A549 (cell line): ENCODE measurements at regions not wholly inside any gene's neighbourhood (a gene's known extent, or its start where the extent isn't known, plus 50 kb on each side); places are given as distances from the start of the nearest gene placed in this dataset.
A peak's percentile ranks its signal among the peaks of the same experiment; 100 is the strongest.
"Not testable (repeated sequence)": the region's sequence is repeated elsewhere in the genome, so short reads cannot be mapped to it uniquely, and the experiment has no call there.

Experiments
- ATAC-seq, 2 experiments: fragments of 200-7000 bp in 1 of 2; fragments of >200 bp in 1 of 2; cut with Nextera tagmentation in 1 of 2; cut with Tn5 transposase in 1 of 2; 3 replicates each; pipeline versions ENCODE4 v1.8.0 to v1.9.1; 2018 to 2020; ENCODE audit warnings: mild to moderate bottlenecking in 1 of 2, moderate library complexity in 1 of 2
- CTCF ChIA-PET: fragments of 300-600 bp; sonication (Branson Sonifier 250); formaldehyde crosslinking; extraction: SDS; loops from one replicate; lab custom pipeline; 2021; ENCODE audit warnings: antibody characterized with exemption, inconsistent platforms; lab: Yijun Ruan, JAX
- POLR2A ChIA-PET: fragments of 350-600 bp; formaldehyde crosslinking; extraction: SDS; loops from one replicate; lab custom pipeline; 2021; ENCODE audit warnings: antibody characterized with exemption, inconsistent platforms; lab: Yijun Ruan, JAX
- DNase-seq, 2 experiments: peaks; one replicate each; pipeline versions ENCODE4 v3.0.0 to v3.0.0-alpha.2; 2011 to 2016; ENCODE audit warnings: low read depth in 1 of 2, low spot score in 1 of 2
- FAIRE-seq: peaks from 2 replicates; lab custom pipeline; 2011; peaks lifted over from hg19 to GRCh38; lab: Jason Lieb, UNC
- H3K27ac ChIP-seq, 2 experiments: fragments of >200 bp; sonication (Bioruptor Twin); formaldehyde crosslinking; 3 replicates each; pipeline ENCODE4 v1.5.1; 2016 to 2017
- H3K4me1 ChIP-seq: fragments of >200 bp; sonication (Bioruptor Twin); formaldehyde crosslinking; 3 replicates; pipeline ENCODE4 v1.6.1; 2016
- H3K4me2 ChIP-seq: fragments of >200 bp; sonication (Bioruptor Twin); formaldehyde crosslinking; 3 replicates; pipeline ENCODE4 v1.6.1; 2016
- H3K4me3 ChIP-seq: fragments of >200 bp; sonication (Bioruptor Twin); formaldehyde crosslinking; 3 replicates; pipeline ENCODE4 v1.5.1; 2016
- H3K9me3 ChIP-seq: fragments of >200 bp; sonication (Bioruptor Twin); formaldehyde crosslinking; 3 replicates; pipeline ENCODE4 v1.6.1; 2016
- CBX2 ChIP-seq: fragments of 200-600 bp; sonication (generic); IDR thresholded peaks from 2 replicates; pipeline ENCODE4 v1.6.1; 2016; ENCODE audit warnings: low read depth, mild to moderate bottlenecking, borderline replicate concordance
- CEBPB ChIP-seq, 2 experiments: fragments of >200 bp in 1 of 2; sonication (Bioruptor Twin) in 1 of 2; formaldehyde crosslinking in 1 of 2; IDR thresholded peaks; 2 replicates each; pipeline ENCODE4 v1.6.1; 2012 to 2016
- CHD2 ChIP-seq: fragments of 150-350 bp; IDR thresholded peaks from 2 replicates; pipeline ENCODE4 v1.6.1; 2014; ENCODE audit warnings: low read length; ENCODE audit not compliant: partially characterized antibody
- EP300 ChIP-seq, 2 experiments: fragments of >200 bp; sonication (Bioruptor Twin); formaldehyde crosslinking; IDR thresholded peaks; 2 replicates in 1 of 2; 3 replicates in 1 of 2; pipeline ENCODE4 v1.6.1; 2016 to 2017
- FOSB ChIP-seq: fragments of 250-450 bp; sonication (Bioruptor Pico); IDR thresholded peaks from 2 replicates; pipeline ENCODE4 v1.5.0; 2020; ENCODE audit warnings: mild to moderate bottlenecking, moderate library complexity
- HDAC2 ChIP-seq: fragments of 200-600 bp; sonication (generic); IDR thresholded peaks from 2 replicates; pipeline ENCODE4 v1.6.1; 2016
- MAFK ChIP-seq: fragments of 450-650 bp; IDR thresholded peaks from 2 replicates; pipeline ENCODE4 v1.6.1; 2014; ENCODE audit not compliant: partially characterized antibody
- POLR2A ChIP-seq: IDR thresholded peaks from 2 replicates; pipeline ENCODE4 v1.6.1; 2012; ENCODE audit warnings: mild to moderate bottlenecking, low read length
- RAD21 ChIP-seq, 2 experiments: fragments of >200 bp in 1 of 2; sonication (Bioruptor Twin) in 1 of 2; formaldehyde crosslinking in 1 of 2; IDR thresholded peaks in 1 of 2; conservative IDR thresholded peaks in 1 of 2; 2 replicates in 1 of 2; 3 replicates in 1 of 2; pipeline ENCODE4 v1.6.1; 2012 to 2018; ENCODE audit warnings: inconsistent platforms in 1 of 2
- TFCP2L1 ChIP-seq: fragments of 250-450 bp; sonication (Bioruptor Pico); IDR thresholded peaks from 2 replicates; pipeline ENCODE4 v1.5.0; 2021; ENCODE audit warnings: mild to moderate bottlenecking
- ZC3H11A ChIP-seq: fragments of 450-650 bp; IDR thresholded peaks from 2 replicates; pipeline ENCODE4 v1.6.1; 2014; ENCODE audit warnings: antibody characterized with exemption, mild to moderate bottlenecking
- ZFP36 ChIP-seq: fragments of 450-650 bp; IDR thresholded peaks from 2 replicates; pipeline ENCODE4 v1.6.1; 2014; ENCODE audit warnings: borderline replicate concordance; ENCODE audit not compliant: partially characterized antibody
- WGBS: methylation state at CpG from one replicate; pipeline ENCODE4 v1.1.6; 2017; ENCODE audit errors: missing lambda C conversion rate; 5-methylcytosine and 5-hydroxymethylcytosine counted together
- TF ChIP-seq, protein P1 (sequence below): IDR thresholded peaks from 2 replicates; pipeline ENCODE4 v1.6.1; 2012; ENCODE audit warnings: low read depth, borderline replicate concordance
- TF ChIP-seq, protein P2 (sequence below): fragments of 250-450 bp; sonication (Bioruptor Pico); IDR thresholded peaks from 2 replicates; pipeline ENCODE4 v1.5.0; 2020; ENCODE audit warnings: low read depth, mild to moderate bottlenecking, moderate library complexity
- TF ChIP-seq, protein P3 (sequence below): fragments of >200 bp; sonication (Bioruptor Twin); formaldehyde crosslinking; IDR thresholded peaks from 3 replicates; pipeline ENCODE4 v1.5.1; 2016
- TF ChIP-seq, protein P4 (sequence below): fragments of >200 bp; sonication (Bioruptor Twin); formaldehyde crosslinking; IDR thresholded peaks from 3 replicates; pipeline ENCODE4 v1.6.1; 2016

DNA sequence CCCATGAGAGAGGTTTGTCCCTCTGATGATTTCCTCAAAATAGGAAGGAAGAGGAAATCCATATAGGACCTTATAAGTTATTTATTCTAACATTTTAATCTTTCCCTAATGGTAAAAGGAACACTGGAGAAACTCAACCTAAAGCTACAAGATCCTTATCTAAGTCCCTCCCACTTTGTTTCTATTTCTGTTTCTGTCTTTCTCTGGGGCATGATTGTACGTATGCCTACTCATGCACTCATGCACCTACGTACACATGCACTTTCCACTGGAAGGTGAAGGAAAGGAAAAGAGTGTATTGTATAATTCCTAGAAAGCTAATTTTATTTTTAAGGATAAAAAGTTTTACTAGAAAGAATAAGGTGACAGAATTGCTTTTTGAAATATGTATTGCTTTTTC, 125.0 kb downstream of the RAB38 start:
- no peak for FAIRE-seq
- no peak for ATAC-seq
- no peak for DNase-seq
- CTCF ChIA-PET, result interaction anchor here (2.0 kb wide), 1 partner anchor 34 kb away, joined by 7 read pairs; no protein-coding TSS in a partner anchor
- H3K9me3 ChIP-seq, result no peaks in the 10 kb centered on the region
- no peak overlapping the region; a peak in 1 of 6 replicates for H3K27ac ChIP-seq
- POLR2A ChIA-PET, result no interaction called here
- no peak overlapping the region for H3K4me3 ChIP-seq
- TF ChIP-seq RAD21 (conservative IDR thresholded peaks at IDR 0.05 in 1 of 2, IDR thresholded peaks at IDR 0.05 in 1 of 2) (no peak), CHD2 (no peak), TFCP2L1 (no peak), HDAC2 (no peak), CBX2 (no peak)
- WGBS, result 69% methylated on average over 2 of the region's 2 CpGs
- no peak overlapping the region for H3K4me2 ChIP-seq
- peaks cover 23% of the 10 kb centered on the region for H3K4me1 ChIP-seq

DNA sequence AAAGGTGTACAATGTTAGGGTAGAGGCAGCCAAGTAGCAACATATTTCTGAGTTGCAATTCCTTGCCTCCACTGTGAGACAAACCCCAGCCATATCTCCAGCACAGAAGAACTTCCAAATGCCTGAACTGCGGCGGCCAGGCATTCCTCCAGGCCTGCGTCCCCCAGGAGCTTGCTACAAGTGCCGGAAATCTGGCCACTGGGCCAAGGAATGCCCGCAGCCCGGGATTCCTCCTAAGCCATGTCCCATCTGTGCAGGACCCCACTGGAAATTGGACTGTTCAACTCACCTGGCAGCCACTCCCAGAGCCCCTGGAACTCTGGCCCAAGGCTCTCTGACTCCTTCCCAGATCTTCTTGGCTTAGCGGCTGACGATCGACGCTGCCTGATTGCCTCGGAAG, 130.0 kb downstream of the RAB38 start:
- 96% methylated on average over 9 of the region's 11 CpGs for whole genome bisulfite sequencing
- H3K4me1 ChIP-seq, result not testable (repeated sequence)

DNA sequence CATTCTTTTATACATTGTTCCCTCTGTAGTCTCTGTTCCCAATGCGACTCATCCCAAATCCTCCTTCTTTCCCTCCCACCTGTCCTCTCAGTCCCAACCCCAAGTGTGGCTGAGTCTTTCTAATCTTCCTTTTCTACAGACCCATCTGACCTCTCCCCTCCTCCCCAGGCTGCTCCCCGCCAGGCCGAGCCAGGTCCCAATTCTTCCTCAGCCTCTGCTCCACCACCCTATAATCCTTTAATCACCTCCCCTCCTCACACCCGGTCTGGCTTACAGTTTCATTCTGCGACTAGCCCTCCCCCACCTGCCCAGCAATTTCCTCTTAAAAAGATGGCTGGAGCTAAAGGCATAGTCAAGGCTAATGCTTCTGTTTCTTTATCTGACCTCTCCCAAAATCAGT, 130.6 kb downstream of the RAB38 start:
- POLR2A ChIA-PET, H3K4me3 ChIP-seq, CTCF ChIA-PET, FAIRE-seq, H3K4me2 ChIP-seq, H3K4me1 ChIP-seq, DNase-seq, ATAC-seq, H3K9me3 ChIP-seq, H3K27ac ChIP-seq: not testable (repeated sequence)
- WGBS, result 85% methylated on average over 5 of the region's 5 CpGs

More for the DNA sequence above, 130.0 kb downstream of the RAB38 start:
- H3K27ac ChIP-seq, H3K4me3 ChIP-seq, CTCF ChIA-PET, FAIRE-seq, DNase-seq, H3K4me2 ChIP-seq, H3K9me3 ChIP-seq, ATAC-seq, POLR2A ChIA-PET: not testable (repeated sequence)

DNA sequence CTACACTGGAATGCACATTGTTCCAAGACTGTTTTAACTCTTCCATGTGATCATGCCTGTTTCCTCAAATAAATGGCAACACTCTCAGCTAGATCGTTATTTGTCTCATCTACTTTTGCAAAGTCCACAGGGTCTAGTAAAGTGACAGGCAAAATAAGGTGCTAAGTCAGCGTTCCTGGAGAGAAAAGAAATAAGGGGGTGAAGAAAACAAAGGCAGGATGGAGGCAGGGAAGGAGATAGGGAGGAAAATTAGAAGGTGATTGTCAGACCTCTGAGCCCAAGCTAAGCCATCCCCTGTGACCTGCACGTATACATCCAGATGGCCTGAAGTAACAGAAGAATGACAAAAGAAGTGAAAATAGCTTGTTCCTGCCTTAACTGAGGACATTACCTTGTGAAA, 132.1 kb downstream of the RAB38 start:
- POLR2A ChIA-PET, result no interaction called here
- no peak overlapping the region for H3K27ac ChIP-seq
- H3K4me2 ChIP-seq, result no peak overlapping the region
- 22% methylated on average over 3 of the region's 3 CpGs for WGBS
- CTCF ChIA-PET, result no interaction called here
- H3K4me1 ChIP-seq, result no peaks in the 10 kb centered on the region
- FAIRE-seq (no peak), DNase-seq (no peak), ATAC-seq (no peak)
- peak; percentile 88 for TF ChIP-seq MAFK
- TF ChIP-seq HDAC2, result no peak
- no peak overlapping the region for H3K4me3 ChIP-seq
- no peaks in the 10 kb centered on the region for H3K9me3 ChIP-seq

DNA sequence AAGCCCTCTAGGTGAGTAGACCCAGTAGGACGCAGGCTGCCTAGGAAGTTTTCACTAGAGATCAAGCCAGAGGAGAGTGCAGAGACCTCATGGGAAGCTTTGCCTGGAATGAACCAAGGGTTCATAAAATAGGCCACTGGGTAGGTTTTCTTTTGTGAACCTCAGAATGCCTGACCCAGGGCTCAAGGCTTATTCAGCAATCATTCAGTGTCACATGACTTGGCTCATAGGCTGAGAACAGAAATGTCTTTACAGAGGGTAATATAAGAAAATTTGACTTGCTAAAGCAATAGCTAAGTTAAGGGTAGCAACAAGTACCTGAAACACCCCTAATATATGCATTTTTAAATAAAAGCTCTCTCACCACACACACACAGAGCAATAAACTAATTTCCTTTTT, 132.6 kb downstream of the RAB38 start:
- Histone ChIP-seq H3K9me3 (no peaks in the 10 kb centered on the region), H3K27ac (no peak overlapping the region), H3K4me2 (no peak overlapping the region), H3K4me1 (no peaks in the 10 kb centered on the region), H3K4me3 (no peak overlapping the region)
- 29% methylated on average over 1 of the region's 1 CpG for WGBS
- no peak for DNase-seq
- POLR2A ChIA-PET, result no interaction called here
- no peak for FAIRE-seq
- CTCF ChIA-PET, result interaction anchor here (1.2 kb wide), 1 partner anchor 25 kb away, joined by 3 read pairs; no protein-coding TSS in a partner anchor
- TF ChIP-seq HDAC2, result no peak
- TF ChIP-seq, protein P1, sequence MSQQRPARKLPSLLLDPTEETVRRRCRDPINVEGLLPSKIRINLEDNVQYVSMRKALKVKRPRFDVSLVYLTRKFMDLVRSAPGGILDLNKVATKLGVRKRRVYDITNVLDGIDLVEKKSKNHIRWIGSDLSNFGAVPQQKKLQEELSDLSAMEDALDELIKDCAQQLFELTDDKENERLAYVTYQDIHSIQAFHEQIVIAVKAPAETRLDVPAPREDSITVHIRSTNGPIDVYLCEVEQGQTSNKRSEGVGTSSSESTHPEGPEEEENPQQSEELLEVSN, result no peak
- TF ChIP-seq, protein P2, sequence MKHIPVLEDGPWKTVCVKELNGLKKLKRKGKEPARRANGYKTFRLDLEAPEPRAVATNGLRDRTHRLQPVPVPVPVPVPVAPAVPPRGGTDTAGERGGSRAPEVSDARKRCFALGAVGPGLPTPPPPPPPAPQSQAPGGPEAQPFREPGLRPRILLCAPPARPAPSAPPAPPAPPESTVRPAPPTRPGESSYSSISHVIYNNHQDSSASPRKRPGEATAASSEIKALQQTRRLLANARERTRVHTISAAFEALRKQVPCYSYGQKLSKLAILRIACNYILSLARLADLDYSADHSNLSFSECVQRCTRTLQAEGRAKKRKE (CRISPR knock-in tag), result no peak
- TF ChIP-seq POLR2A, result no peak
- no peak for TF ChIP-seq FOSB (CRISPR knock-in tag)
- no peak for TF ChIP-seq ZC3H11A
- TF ChIP-seq ZFP36, result no peak
- no peak for ATAC-seq

DNA sequence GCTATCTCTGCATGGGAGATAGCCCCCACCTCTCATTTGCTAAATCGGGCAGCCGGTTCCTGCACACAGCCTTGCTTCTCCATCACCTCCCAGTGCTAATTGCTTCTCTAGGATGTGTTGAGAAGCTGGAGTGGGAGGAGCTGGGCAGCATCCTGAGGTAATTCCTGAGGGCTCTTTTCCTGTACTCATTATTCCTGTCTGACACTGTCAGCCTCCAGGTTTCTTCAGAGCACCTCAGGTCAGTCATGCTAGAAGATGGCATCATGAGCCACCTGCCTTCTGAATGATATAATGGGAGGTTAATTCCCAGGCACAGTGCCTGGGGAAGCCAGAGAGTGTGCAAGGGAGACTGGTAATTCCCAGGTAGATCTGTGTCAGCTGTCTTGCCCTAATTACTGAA, 133.0 kb downstream of the RAB38 start:
- FAIRE-seq (no peak), ATAC-seq (no peak)
- POLR2A ChIA-PET, result no interaction called here

More for the DNA sequence above, 133.0 kb downstream of the RAB38 start:
- no peak for DNase-seq
- Histone ChIP-seq H3K4me3 (no peak overlapping the region), H3K4me1 (no peaks in the 10 kb centered on the region), H3K4me2 (no peak overlapping the region), H3K27ac (no peak overlapping the region), H3K9me3 (no peaks in the 10 kb centered on the region)
- CTCF ChIA-PET, result interaction anchor here (1.2 kb wide), 1 partner anchor 24 kb away, joined by 3 read pairs; no protein-coding TSS in a partner anchor
- no peak for TF ChIP-seq CEBPB (IDR thresholded peaks at IDR 0.05)
- TF ChIP-seq, protein P3, sequence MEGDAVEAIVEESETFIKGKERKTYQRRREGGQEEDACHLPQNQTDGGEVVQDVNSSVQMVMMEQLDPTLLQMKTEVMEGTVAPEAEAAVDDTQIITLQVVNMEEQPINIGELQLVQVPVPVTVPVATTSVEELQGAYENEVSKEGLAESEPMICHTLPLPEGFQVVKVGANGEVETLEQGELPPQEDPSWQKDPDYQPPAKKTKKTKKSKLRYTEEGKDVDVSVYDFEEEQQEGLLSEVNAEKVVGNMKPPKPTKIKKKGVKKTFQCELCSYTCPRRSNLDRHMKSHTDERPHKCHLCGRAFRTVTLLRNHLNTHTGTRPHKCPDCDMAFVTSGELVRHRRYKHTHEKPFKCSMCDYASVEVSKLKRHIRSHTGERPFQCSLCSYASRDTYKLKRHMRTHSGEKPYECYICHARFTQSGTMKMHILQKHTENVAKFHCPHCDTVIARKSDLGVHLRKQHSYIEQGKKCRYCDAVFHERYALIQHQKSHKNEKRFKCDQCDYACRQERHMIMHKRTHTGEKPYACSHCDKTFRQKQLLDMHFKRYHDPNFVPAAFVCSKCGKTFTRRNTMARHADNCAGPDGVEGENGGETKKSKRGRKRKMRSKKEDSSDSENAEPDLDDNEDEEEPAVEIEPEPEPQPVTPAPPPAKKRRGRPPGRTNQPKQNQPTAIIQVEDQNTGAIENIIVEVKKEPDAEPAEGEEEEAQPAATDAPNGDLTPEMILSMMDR, result no peak
- TF ChIP-seq, protein P4, sequence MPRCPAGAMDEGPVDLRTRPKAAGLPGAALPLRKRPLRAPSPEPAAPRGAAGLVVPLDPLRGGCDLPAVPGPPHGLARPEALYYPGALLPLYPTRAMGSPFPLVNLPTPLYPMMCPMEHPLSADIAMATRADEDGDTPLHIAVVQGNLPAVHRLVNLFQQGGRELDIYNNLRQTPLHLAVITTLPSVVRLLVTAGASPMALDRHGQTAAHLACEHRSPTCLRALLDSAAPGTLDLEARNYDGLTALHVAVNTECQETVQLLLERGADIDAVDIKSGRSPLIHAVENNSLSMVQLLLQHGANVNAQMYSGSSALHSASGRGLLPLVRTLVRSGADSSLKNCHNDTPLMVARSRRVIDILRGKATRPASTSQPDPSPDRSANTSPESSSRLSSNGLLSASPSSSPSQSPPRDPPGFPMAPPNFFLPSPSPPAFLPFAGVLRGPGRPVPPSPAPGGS, result no peak
- no peak for TF ChIP-seq EP300 (IDR thresholded peaks at IDR 0.05)
- no peak for TF ChIP-seq CBX2
- WGBS, result 82% methylated on average over 2 of the region's 2 CpGs
